Esophagus (tissue), 2 donors: ENCODE measurements at regions not wholly inside any gene's neighbourhood (a gene's known extent, or its start where the extent isn't known, plus 50 kb on each side); places are given as distances from the start of the nearest gene placed in this dataset.
"Not testable (repeated sequence)": the region's sequence is repeated elsewhere in the genome, so short reads cannot be mapped to it uniquely, and the experiment has no call there.

Source experiments
- H3K27ac ChIP-seq, 2 donors: one replicate each; pipeline ENCODE4 v1.5.1; 2013; ENCODE audit warnings: low read depth in 2 of 2, mild to moderate bottlenecking in 2 of 2, inconsistent platforms in 1 of 2, low read length in 1 of 2, moderate library complexity in 1 of 2
- H3K27me3 ChIP-seq, 2 donors: one replicate each; pipeline ENCODE4 v1.6.1; 2013; ENCODE audit warnings: low read length in 2 of 2, control low read depth in 1 of 2, mild to moderate bottlenecking in 1 of 2; ENCODE audit not compliant: insufficient read depth in 2 of 2, control insufficient read depth in 1 of 2
- H3K36me3 ChIP-seq, 2 donors: one replicate each; pipeline ENCODE4 v1.6.1; 2013; ENCODE audit warnings: low read length in 1 of 2; ENCODE audit not compliant: control insufficient read depth in 2 of 2, insufficient read depth in 2 of 2
- H3K4me1 ChIP-seq, 2 donors: one replicate each; pipeline ENCODE4 v1.6.1; 2013; ENCODE audit warnings: low read length in 1 of 2; ENCODE audit not compliant: control insufficient read depth in 2 of 2, insufficient read depth in 2 of 2
- H3K4me3 ChIP-seq, 2 donors: one replicate each; pipeline ENCODE4 v1.5.1; 2013; ENCODE audit warnings: low read length in 2 of 2, mild to moderate bottlenecking in 2 of 2, low read depth in 1 of 2, moderate library complexity in 1 of 2
- H3K9me3 ChIP-seq, 2 donors: one replicate each; pipeline ENCODE4 v1.6.1; 2013; ENCODE audit warnings: mild to moderate bottlenecking in 2 of 2, low read depth in 1 of 2, low read length in 1 of 2, moderate library complexity in 1 of 2; ENCODE audit not compliant: control insufficient read depth in 2 of 2, insufficient read depth in 1 of 2
- WGBS, 2 donors: extraction: QIAGEN DNeasy Blood & Tissue Kit; methylation state at CpG; one replicate each; pipeline ENCODE4 v1.1.7; 2013; 5-methylcytosine and 5-hydroxymethylcytosine counted together
- donor health status: healthy with polysubstance abuse.
- donor health status: Bipolar disorder and iron deficiency.

DNA sequence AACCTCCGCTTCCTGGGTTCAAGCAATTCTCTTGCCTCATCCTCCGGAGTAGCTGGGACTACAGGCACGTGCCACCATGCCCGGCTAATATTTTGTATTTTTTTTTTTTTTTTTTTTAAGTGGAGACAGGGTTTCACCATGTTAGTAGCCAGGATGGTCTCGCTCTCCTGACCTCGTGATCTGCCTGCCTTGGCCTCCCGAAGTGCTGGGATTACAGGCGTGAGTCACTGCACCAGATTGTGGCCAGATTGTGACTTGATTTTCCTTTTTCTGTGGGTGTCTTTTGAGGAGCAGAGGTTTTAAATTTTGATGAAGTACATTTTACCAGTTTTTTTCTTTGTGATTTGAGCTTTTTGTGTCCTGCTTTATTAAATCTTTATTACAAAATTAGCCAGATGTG lies 53.0 kb upstream of the TEX264 start:
- not testable (repeated sequence) for H3K36me3 ChIP-seq, H3K4me1 ChIP-seq, H3K9me3 ChIP-seq, H3K27me3 ChIP-seq, H3K27ac ChIP-seq, H3K4me3 ChIP-seq
- WGBS, 2 donors: 84 to 89% methylated on average over 8 of the region's 8 CpGs

DNA sequence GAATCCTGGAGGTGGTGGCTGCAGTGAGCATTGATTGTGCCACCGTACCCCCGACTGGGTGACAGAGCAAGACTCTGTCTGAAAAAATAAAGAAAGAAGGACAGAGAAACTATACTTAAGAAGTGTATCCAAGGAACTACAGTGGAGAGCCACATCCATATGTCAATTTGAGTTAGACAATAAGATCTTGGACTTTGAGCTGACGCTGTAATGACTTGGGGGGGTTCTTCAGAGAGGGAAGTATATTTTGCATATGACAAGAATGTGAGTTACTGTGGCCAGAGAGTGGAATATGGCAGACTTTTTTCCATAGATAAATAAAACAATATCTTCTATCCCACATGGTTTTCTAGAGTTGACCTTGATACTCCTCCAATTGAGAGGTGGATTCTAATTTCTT lies 52.6 kb upstream of the TEX264 start:
- peaks cover 3 to 4% of the 10 kb centered on the region in 2 donors for H3K4me1 ChIP-seq
- H3K27me3 ChIP-seq: no peaks in the 10 kb centered on the region
- no peak overlapping the region for H3K27ac ChIP-seq
- no peaks in the 10 kb centered on the region for H3K36me3 ChIP-seq
- WGBS, 2 donors: 94 to 97% methylated on average over 3 of the region's 3 CpGs
- H3K4me3 ChIP-seq: no peak overlapping the region
- H3K9me3 ChIP-seq: no peaks in the 10 kb centered on the region

DNA sequence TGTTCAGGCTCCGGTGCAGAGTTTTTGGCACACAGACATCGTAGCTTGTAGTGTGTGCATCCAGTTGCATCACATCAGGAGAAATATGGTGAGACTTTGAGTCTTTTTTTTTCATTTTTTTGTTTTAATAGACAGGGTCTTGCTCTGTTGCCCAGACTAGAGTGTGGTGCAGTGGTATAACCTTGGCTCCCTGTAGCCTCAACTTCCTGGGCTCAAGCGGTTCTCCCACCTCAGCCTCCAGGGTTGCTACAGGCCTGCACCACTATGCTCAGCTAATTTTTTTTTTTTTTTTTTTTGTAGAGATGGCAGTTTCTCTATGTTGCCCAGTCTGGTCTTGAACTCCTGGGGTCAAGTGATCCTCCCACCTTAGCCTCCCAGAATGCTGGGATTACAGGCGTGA lies 51.1 kb upstream of the TEX264 start:
- Histone ChIP-seq H3K4me3 (no peak overlapping the region), H3K9me3 (no peaks in the 10 kb centered on the region), H3K4me1 (peaks cover 3 to 4% of the 10 kb centered on the region in 2 donors), H3K36me3 (no peaks in the 10 kb centered on the region), H3K27ac (no peak overlapping the region), H3K27me3 (no peaks in the 10 kb centered on the region)
- 87 to 93% methylated on average over 4 of the region's 4 CpGs for whole genome bisulfite sequencing, 2 donors

DNA sequence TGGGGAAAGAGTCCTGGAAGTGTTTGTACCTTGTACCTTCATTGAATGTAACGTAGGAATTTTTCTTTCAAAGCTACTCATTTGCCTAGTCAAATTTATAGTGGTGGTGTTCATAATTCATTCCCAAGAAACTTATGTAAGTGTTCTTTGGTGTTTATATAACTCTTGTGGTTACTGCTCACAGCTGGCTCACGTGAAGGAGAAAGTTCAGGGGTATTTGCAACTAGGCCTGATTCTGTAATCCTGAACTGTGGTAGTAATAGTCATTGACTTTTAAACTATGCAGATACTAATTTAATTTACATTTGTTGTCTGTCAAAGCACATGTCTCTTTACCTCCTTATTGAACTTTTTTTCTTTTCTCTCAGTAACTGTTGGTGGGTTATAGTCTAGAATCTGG lies 50.5 kb upstream of the TEX264 start:
- Histone ChIP-seq H3K27me3 (no peaks in the 10 kb centered on the region), H3K36me3 (no peaks in the 10 kb centered on the region), H3K9me3 (no peaks in the 10 kb centered on the region), H3K27ac (no peak overlapping the region), H3K4me3 (no peak overlapping the region), H3K4me1 (peaks cover 3 to 4% of the 10 kb centered on the region in 2 donors)
- 34 to 50% methylated on average over 2 of the region's 2 CpGs for WGBS, 2 donors

DNA sequence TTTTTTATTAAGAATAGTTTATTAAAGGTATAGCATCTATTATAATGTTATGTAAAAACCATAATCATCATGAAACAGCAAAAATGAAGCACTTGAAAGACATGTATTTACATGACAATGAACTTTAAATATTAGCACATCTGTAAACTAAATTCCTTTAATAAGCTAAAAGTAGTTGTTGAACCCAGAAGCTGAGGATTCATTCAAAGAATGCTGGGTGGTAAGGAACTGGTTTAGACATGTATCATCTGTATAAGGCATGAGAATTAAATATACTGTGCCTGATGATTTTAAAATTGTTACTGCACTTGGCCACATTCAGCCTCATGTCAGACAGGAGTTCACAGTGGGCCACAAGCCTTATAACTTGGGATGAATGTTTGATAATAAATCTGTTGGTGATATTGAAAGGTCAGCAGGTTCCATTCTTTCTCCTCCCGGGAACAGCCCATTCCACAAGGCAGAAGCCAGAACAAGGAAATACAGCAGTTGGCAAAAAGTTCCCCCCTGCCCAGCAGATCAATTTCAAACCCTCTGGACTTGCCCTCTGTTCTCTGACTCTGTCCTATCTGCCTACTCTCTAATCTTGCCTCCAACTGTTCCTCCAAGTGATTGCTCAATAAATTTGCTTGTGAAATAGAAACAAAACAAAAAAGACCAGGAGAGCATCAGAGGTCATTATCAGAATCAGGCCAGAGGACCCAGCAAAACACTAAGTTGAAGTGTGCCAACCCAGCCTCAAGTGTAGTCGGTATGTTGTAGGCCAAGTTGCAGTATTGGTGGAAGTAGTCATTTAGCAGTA lies 49.8 kb upstream of the TEX264 start:
- H3K4me1 ChIP-seq: peaks cover 3 to 4% of the 10 kb centered on the region in 2 donors
- H3K4me3 ChIP-seq: no peak overlapping the region
- no peaks in the 10 kb centered on the region for H3K9me3 ChIP-seq
- no peaks in the 10 kb centered on the region for H3K36me3 ChIP-seq
- 39 to 46% methylated on average over 2 of the region's 2 CpGs for WGBS, 2 donors
- H3K27me3 ChIP-seq: no peaks in the 10 kb centered on the region
- peak overlapping the region; percentile 43 to 58 for H3K27ac ChIP-seq
